SK-N-SH treated with all-trans-retinoic acid at 6 μM for 48 hours (cell line): ENCODE measurements at regions not wholly inside any gene's neighbourhood (a gene's known extent, or its start where the extent isn't known, plus 50 kb on each side); places are given as distances from the start of the nearest gene placed in this dataset.
"Not testable (repeated sequence)": the region's sequence is repeated elsewhere in the genome, so short reads cannot be mapped to it uniquely, and the experiment has no call there.

ENCODE experiments used
- ATAC-seq: fragments of 200-7000 bp; cut with Tn5 transposase; 3 replicates; pipeline ENCODE4 v1.9.1; 2020; ENCODE audit warnings: mild to moderate bottlenecking, moderate library complexity
- ARNTL ChIP-seq: fragments of 450-650 bp; formaldehyde crosslinking; IDR thresholded peaks from 2 replicates; pipeline ENCODE4 v1.5.0; 2020; ENCODE audit warnings: low read depth, mild to moderate bottlenecking, moderate library complexity, borderline replicate concordance
- BACH2 ChIP-seq: fragments of 250-450 bp; sonication (Bioruptor Pico); IDR thresholded peaks from 2 replicates; pipeline ENCODE4 v1.9.0; 2021; ENCODE audit warnings: mild to moderate bottlenecking, borderline replicate concordance
- CREB5 ChIP-seq: fragments of 250-450 bp; sonication (Bioruptor Pico); IDR thresholded peaks from 2 replicates; pipeline ENCODE4 v1.5.1; 2020; ENCODE audit warnings: low read depth, mild to moderate bottlenecking, moderate library complexity
- CSDC2 ChIP-seq: fragments of 250-450 bp; sonication (Bioruptor Pico); IDR thresholded peaks from 2 replicates; pipeline ENCODE4 v1.5.0; 2020; ENCODE audit warnings: mild to moderate bottlenecking, moderate library complexity
- CSRNP3 ChIP-seq: fragments of 250-450 bp; sonication (Bioruptor Pico); IDR thresholded peaks from 2 replicates; pipeline ENCODE4 v1.5.1; 2021; ENCODE audit warnings: mild to moderate bottlenecking, moderate library complexity
- GLIS3 ChIP-seq: fragments of 250-450 bp; sonication (Bioruptor Pico); IDR thresholded peaks from 2 replicates; pipeline ENCODE4 v1.5.0; 2020; ENCODE audit warnings: mild to moderate bottlenecking, moderate library complexity
- ISL1 ChIP-seq: fragments of 250-450 bp; sonication (Bioruptor Pico); IDR thresholded peaks from 2 replicates; pipeline ENCODE4 v2.1.2; 2022; ENCODE audit warnings: mild to moderate bottlenecking, moderate library complexity
- POU6F1 ChIP-seq: fragments of 250-450 bp; sonication (Bioruptor Pico); IDR thresholded peaks from 2 replicates; pipeline ENCODE4 v1.8.0; 2021; ENCODE audit warnings: low read depth, mild to moderate bottlenecking, moderate library complexity, borderline replicate concordance
- PPARA ChIP-seq: fragments of 250-450 bp; sonication (Bioruptor Pico); IDR thresholded peaks from 2 replicates; pipeline ENCODE4 v1.5.0; 2020; ENCODE audit warnings: mild to moderate bottlenecking, borderline replicate concordance
- SNAI2 ChIP-seq: fragments of 250-450 bp; sonication (Bioruptor Pico); IDR thresholded peaks from 2 replicates; pipeline ENCODE4 v1.5.0; 2020; ENCODE audit warnings: mild to moderate bottlenecking, moderate library complexity
- TCF4 ChIP-seq: fragments of 250-450 bp; sonication (Bioruptor Pico); IDR thresholded peaks from 2 replicates; pipeline ENCODE4 v1.8.0; 2021; ENCODE audit warnings: mild to moderate bottlenecking, moderate library complexity, borderline replicate concordance
- TOX ChIP-seq: fragments of 250-450 bp; sonication (Bioruptor Pico); IDR thresholded peaks from 2 replicates; pipeline ENCODE4 v1.8.0; 2021; ENCODE audit warnings: mild to moderate bottlenecking, moderate library complexity, borderline replicate concordance
- TSHZ2 ChIP-seq: fragments of 250-450 bp; sonication (Bioruptor Pico); IDR thresholded peaks from 2 replicates; pipeline ENCODE4 v1.5.0; 2020; ENCODE audit warnings: mild to moderate bottlenecking, moderate library complexity
- ZC3H10 ChIP-seq: fragments of 250-450 bp; sonication (Bioruptor Pico); IDR thresholded peaks from 2 replicates; pipeline ENCODE4 v1.5.1; 2021; ENCODE audit warnings: mild to moderate bottlenecking, moderate library complexity
- ZFP3 ChIP-seq: fragments of 250-450 bp; sonication (Bioruptor Pico); IDR thresholded peaks from 2 replicates; pipeline ENCODE4 v1.5.0; 2020; ENCODE audit warnings: mild to moderate bottlenecking, moderate library complexity
- ZFP30 ChIP-seq: fragments of 450-650 bp; formaldehyde crosslinking; IDR thresholded peaks from 2 replicates; pipeline ENCODE4 v1.5.0; 2022; ENCODE audit warnings: mild to moderate bottlenecking, moderate library complexity
- ZNF565 ChIP-seq: fragments of 450-650 bp; formaldehyde crosslinking; conservative IDR thresholded peaks from 2 replicates; pipeline ENCODE4 v1.5.0; 2020; ENCODE audit warnings: low read depth, mild to moderate bottlenecking, moderate library complexity
- ZNF70 ChIP-seq: fragments of 450-650 bp; formaldehyde crosslinking; IDR thresholded peaks from 2 replicates; pipeline ENCODE4 v1.5.0; 2020; ENCODE audit warnings: mild to moderate bottlenecking, moderate library complexity
- ZNF8 ChIP-seq: fragments of 450-650 bp; formaldehyde crosslinking; IDR thresholded peaks from 2 replicates; pipeline ENCODE4 v1.5.0; 2020; ENCODE audit warnings: mild to moderate bottlenecking, moderate library complexity

- no peak for ATAC-seq
- TF ChIP-seq ZFP30 (no peak), GLIS3 (CRISPR knock-in tag) (no peak), ZC3H10 (CRISPR knock-in tag) (no peak), CSDC2 (no peak), CREB5 (CRISPR knock-in tag) (no peak), BACH2 (CRISPR knock-in tag) (no peak), CSRNP3 (no peak)
Observed at GRCh38 chr7:36064676-36065075, 88.4 kb upstream of the EEPD1 start.

- not testable (repeated sequence) for ATAC-seq
Observed at GRCh38 chr7:36065563-36066342, 87.3 kb upstream of the EEPD1 start.

- ATAC-seq: no peak
- TF ChIP-seq ZNF8 (CRISPR knock-in tag): no peak
- no peak for TF ChIP-seq ISL1 (CRISPR knock-in tag)
- no peak for TF ChIP-seq ZFP3 (CRISPR knock-in tag)
- no peak for TF ChIP-seq ZNF565 (CRISPR knock-in tag)
- no peak for TF ChIP-seq BACH2 (CRISPR knock-in tag)
- TF ChIP-seq ARNTL (CRISPR knock-in tag): no peak
- TF ChIP-seq POU6F1 (CRISPR knock-in tag): no peak
- no peak for TF ChIP-seq TCF4 (CRISPR knock-in tag)
- no peak for TF ChIP-seq SNAI2 (CRISPR knock-in tag)
- TF ChIP-seq TSHZ2: no peak
- no peak for TF ChIP-seq CSRNP3
- TF ChIP-seq TOX: no peak
- no peak for TF ChIP-seq PPARA
- no peak for TF ChIP-seq ZNF70 (CRISPR knock-in tag)
- no peak for TF ChIP-seq CREB5 (CRISPR knock-in tag)
- no peak for TF ChIP-seq ZFP30
Observed at GRCh38 chr7:36066343-36066664, 86.8 kb upstream of the EEPD1 start.
